Activated T-cell treated with anti-CD3 and anti-CD28 coated beads for 1 hour (primary cell): ENCODE measurements at regions not wholly inside any gene's neighbourhood (a gene's known extent, or its start where the extent isn't known, plus 50 kb on each side); places are given as distances from the start of the nearest gene placed in this dataset.
"Not testable (repeated sequence)": the region's sequence is repeated elsewhere in the genome, so short reads cannot be mapped to it uniquely, and the experiment has no call there.

Source experiments
- DNase-seq: peaks from one replicate; pipeline ENCODE4 v3.0.0-alpha.2; 2020; ENCODE audit warnings: low read depth

- DNase-seq: no peak
These were observed 1048.1 kb upstream of the ACO1 start for GRCh38 chr9:31336386-31336785.

DNA sequence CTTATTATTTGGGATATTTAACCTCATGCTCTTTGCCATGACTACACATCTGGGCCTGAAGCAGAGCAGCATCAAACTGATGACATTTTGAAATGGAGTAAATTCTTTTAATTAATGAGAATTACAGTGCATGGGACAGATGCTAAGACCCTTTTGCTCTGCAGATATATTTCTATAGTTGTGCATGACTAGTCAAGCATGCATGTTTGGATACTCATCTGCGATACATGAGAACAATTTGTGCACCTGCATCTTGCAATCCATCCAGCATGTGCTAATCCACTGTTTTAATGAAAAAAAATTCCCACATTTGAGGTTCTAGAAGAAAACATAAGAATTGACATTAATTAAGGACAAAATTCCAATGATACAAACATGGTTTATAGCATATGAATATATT, 1047.6 kb upstream of the ACO1 start:
- DNase-seq: no peak

GRCh38 chr9:31347082-31347617, 1037.3 kb upstream of the ACO1 start:
- DNase-seq: no peak

DNA sequence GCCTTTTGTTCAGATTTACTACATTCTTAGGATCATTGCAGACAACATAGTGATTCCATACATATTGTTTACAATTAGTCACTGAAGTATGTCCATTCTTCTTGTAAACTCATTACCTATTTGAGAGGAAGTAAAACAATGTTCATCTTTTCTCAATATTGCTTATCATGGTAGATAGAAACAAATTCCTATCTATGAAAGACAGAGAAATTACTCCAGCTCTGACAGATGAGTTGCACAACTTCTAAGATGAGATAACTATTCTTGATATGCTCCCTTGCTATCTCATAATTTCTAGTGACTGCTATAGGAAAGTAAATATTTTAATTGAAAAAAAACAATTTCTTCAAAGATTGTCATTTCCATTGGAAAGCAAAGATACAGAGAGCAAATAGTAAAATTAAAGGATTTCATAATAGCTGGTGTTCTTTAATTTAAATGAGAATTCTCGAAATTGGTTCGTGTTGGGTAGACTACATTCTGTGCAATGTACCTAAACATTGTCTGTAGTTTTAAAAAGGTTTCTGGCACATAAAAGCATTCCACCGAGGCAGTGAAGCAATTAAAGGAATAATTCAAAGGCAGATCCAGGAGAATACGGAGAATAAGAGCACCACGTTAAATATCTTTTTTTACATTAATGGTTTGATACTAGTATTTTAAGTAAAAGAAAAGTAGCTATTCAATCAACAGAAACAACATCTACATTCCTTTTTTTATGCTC, 1029.1 kb upstream of the ACO1 start:
- DNase-seq: no peak

GRCh38 chr9:31355965-31356364, 1028.5 kb upstream of the ACO1 start:
- DNase-seq: no peak

DNA sequence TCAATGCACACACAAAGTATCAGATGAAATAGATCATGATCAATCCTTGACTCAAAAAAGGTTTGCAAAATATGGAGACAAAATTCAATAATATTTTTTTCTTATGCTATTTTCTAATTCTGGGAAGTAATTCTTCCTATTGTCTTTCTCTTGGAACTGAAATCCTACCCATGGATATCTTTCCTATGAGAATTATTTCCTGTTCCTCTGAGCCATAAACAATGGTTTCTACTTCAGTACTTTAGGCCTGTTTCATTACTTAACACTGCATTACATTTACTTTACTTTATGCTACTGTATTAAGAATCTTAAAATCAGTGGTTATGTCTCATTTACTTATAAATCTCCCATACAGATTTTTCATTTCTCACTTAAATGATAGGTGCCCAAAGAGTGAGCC, 1025.4 kb upstream of the ACO1 start:
- no peak for DNase-seq

DNA sequence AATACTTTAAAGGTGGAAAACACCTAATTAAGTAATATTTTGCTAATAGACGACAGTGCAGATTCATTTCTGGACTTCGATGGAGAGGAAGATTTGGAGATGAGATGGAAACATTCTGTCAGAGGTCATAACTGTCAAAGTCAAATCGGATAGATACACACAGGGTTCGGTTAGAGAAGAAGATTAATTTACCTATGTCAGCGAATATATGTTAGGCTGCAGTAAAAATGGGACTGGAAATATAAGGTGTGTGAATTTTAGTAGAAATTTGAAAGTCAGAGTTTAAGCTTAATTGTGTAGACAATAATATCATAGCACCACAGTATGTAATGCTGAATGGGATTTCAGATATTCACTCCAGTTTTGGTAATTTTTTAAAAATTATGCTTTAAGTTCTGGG, 1020.3 kb upstream of the ACO1 start:
- no peak for DNase-seq

DNA sequence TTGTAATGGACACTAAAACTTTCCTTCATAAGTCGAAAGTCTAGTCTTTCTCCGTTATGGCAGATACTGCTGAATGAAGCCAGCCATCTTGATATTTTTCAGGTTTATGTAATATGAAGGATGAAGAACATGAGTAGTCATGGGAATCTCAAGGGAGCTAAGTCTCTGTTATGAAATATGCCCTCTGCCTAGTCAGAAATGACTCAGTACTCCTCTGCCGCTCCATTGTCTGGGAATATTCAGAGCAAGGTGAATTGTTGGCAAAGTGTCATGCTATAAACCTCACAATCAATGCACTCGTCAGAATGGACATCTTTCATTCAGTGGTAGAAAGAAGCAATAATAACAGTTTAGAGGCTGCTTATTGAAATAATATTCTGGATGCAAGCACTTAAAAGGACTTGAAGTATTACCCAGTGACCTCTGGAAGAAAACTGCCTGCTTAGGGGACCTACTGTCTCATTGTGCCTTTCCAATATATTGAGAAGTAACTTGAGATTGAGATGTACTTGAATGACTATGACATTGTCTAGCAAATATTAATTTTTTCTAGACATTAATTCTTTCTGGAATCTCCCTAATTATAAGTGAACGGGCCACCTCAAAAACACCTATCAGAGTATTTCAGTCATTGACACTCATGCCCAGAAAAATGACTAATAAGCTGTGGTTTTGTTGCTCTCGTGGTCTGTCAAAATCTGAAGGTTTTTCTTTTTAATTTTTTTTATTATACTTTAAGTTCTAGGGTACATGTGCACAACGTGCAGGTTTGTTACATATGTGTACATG, 1011.5 kb upstream of the ACO1 start:
- DNase-seq: no peak

DNA sequence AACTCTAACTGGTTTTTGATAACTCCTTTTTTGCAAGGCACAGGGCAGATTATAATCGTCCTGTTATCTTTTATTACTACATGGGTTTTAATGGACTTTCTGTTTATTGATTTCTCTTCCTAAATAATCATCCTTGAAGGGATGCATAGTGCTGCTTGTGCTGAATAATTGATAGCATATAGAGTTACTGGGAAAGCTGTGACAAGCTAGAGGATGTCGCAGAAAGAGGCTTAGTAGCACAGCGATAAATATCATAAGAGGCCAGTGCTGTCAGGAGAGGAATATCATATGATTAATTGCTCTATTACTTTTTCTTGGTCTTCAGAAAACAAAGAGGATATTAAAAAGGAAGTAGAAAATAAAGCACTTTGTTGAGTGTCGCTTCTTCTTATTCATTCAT, 1007.1 kb upstream of the ACO1 start:
- DNase-seq: no peak

- no peak for DNase-seq
These were observed 995.8 kb upstream of the ACO1 start for GRCh38 chr9:31388660-31389059.

GRCh38 chr9:31389075-31389474, 995.4 kb upstream of the ACO1 start:
- DNase-seq: no peak

- no peak for DNase-seq
These were observed 993.9 kb upstream of the ACO1 start for GRCh38 chr9:31390403-31391025.

- no peak for DNase-seq
These were observed 991.2 kb upstream of the ACO1 start for GRCh38 chr9:31393240-31393639.

DNA sequence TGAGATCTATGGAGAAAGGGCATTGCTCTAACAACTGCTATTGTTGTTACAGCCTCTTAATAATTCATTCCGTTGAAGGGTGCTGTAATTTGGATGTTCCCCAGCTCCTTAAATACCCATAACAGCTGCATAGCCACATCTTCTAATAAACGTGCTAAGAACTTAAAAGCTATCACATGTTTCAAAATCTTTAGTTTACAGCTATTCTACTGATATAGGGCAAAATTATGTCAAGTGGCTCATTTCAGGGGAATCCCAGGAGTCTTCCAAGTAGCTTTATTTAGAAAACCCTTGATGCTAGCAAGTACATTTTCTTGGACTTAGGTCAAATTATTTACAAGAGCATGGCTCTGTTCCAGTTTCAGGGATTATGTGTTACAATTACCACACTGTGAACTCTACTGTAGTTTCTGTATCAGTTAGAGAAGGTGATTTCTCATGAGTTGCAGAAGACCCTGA, 990.4 kb upstream of the ACO1 start:
- no peak for DNase-seq

GRCh38 chr9:31412081-31412480, 972.4 kb upstream of the ACO1 start:
- DNase-seq: no peak

- DNase-seq: no peak
These were observed 969.3 kb upstream of the ACO1 start for GRCh38 chr9:31415164-31415563.

- DNase-seq: no peak
These were observed 966.0 kb upstream of the ACO1 start for GRCh38 chr9:31418419-31418818.

GRCh38 chr9:31443630-31444457, 940.6 kb upstream of the ACO1 start:
- not testable (repeated sequence) for DNase-seq

GRCh38 chr9:31445357-31445756, 939.1 kb upstream of the ACO1 start:
- no peak for DNase-seq

DNA sequence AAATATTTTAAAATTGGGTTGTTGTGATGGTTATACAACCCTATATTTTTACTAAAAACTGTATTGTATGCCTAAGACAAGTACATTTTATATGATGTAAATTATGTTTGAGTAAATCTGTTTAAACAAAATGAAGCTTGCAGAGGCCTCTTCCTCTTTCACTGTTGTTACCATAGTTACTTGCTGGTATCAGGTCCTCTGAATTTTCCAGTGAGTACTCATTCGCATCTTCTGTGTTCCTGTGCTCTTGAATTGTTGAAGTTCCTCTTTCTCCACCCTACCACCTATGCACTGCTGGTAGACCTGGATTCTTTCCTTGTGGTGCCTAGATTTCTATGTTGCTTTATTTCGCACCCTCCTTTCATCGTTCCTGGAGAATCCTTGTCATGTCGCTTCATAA, 938.5 kb upstream of the ACO1 start:
- DNase-seq: no peak

DNA sequence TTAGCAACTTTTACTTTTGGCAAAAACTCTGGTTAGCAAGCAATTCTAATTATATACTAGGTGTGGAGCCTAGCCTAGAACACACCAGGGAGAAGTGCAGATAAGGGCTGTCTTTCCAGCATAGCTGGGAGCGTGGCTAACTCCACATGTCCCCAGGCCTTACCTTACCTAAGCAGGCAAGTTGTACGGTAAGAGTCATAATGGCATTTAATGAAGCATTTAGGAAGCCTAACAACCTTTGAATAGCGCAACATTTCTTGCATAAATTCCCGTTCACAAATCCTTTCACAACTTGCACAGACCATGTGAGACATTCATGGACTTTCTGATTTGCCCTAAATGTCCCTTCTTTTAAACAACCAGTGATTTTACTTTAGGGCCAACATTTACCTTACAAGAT, 917.4 kb upstream of the ACO1 start:
- DNase-seq: no peak

DNA sequence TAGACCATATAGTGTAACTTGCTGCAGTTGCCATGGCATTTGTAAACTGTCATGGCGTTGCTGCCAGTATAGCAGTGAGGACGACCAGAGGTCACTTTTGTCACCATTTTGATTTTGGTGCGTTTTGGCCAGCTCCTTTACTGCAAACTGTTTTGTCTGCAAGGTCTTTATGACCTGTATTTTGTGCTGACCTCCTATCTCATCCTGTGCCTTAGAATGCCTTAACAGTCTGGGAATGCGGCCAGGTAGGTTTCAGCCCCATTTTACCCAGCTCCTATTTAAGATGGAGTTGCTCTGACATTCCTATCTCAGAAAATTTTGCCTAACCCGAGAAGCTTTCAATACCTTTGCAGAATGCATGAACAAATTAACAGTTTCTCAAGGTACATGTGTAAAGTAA, 914.4 kb upstream of the ACO1 start:
- no peak for DNase-seq
